H1 (cell line): ENCODE measurements at regions not wholly inside any gene's neighbourhood (a gene's known extent, or its start where the extent isn't known, plus 50 kb on each side); places are given as distances from the start of the nearest gene placed in this dataset.

Experiments
- ATF3 ChIP-seq: IDR thresholded peaks from 2 replicates; pipeline ENCODE4 v1.6.1; 2011; ENCODE audit warnings: low read depth, mild to moderate bottlenecking, low read length; ENCODE audit not compliant: insufficient read depth
- CTCF ChIP-seq, 3 experiments: IDR thresholded peaks; 1 replicate in 2 of 3; 2 replicates in 1 of 3; pipeline versions ENCODE4 v1.5.1 to v1.6.1; 2011; ENCODE audit warnings: low read length in 3 of 3, mild to moderate bottlenecking in 3 of 3, inconsistent platforms in 2 of 3, low read depth in 1 of 3, moderate library complexity in 1 of 3; ENCODE audit not compliant: insufficient read depth in 1 of 3; ENCODE audit errors: control extremely low read depth in 1 of 3
- PHF8 ChIP-seq: fragments of 200-600 bp; sonication (generic); conservative IDR thresholded peaks from 2 replicates; pipeline ENCODE4 v1.7.1; 2012; ENCODE audit warnings: low read depth, mild to moderate bottlenecking, inconsistent platforms, low read length, moderate library complexity
- TAF1 ChIP-seq: IDR thresholded peaks from 2 replicates; pipeline ENCODE4 v1.6.1; 2011; ENCODE audit warnings: mild to moderate bottlenecking, low read depth, low read length

GRCh38 chr4:155039162-155039561, 169.3 kb upstream of the NPY2R start:
- TF ChIP-seq CTCF (IDR thresholded peaks at IDR 0.05; ENCODE audit: control extremely low read depth in 1 of 3, insufficient read depth in 1 of 3, low read depth in 1 of 3, low read length in 3 of 3) (no peak), PHF8 (no peak), ATF3 (no peak), TAF1 (no peak)
